Putamen (tissue), 1 donor: ENCODE measurements at regions not wholly inside any gene's neighbourhood (a gene's known extent, or its start where the extent isn't known, plus 50 kb on each side); places are given as distances from the start of the nearest gene placed in this dataset.
"Not testable (repeated sequence)": the region's sequence is repeated elsewhere in the genome, so short reads cannot be mapped to it uniquely, and the experiment has no call there.

Experiments used
- DNase-seq: peaks from one replicate; pipeline ENCODE4 v3.0.0-alpha.2; 2016; ENCODE audit warnings: low spot score

DNA sequence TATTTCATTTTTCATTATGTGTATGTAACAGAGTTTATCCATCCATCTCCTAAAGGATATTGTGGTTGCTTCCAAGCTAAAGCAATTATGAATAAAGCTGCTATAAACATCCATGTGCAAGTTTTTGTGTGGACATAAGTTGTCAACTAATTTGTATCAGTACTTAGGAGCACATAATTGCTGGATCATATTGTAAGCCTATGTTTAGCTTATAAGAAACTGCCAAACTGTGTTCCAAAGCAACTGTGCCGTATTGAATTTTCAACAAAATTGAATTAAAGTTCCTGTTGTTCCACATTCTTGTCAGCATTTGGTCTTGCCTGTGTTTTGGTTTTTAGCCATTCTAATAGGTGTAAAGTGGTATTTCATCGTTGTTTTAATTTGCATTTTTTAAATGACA lies 416.9 kb downstream of the SLC6A15 start:
- DNase-seq = no peak

DNA sequence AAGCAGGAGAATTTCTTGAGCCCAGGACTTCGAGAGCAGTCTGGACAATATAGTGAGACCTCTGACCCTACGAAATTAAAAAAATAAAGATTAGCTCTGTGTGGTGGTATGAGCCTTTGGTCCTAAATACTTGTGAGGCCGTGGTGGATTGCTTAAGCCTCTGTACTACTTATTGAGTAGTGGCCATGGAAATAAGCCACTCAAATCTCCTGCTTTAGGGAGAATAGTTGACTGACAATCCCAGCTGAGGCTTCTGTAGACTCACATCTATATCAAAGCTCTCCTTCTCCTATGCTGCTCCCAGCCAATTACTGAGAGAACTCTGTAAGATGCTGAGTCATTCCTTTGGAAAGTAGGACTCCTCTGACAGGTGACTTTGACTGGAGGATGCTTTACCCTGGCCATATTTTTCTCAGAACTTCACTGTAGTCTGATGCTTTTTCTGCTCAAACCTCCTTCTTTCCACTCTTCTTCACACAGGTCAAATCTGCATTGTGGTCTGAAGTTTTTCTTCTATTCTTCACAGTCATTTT lies 420.2 kb downstream of the SLC6A15 start:
- DNase-seq = no peak

DNA sequence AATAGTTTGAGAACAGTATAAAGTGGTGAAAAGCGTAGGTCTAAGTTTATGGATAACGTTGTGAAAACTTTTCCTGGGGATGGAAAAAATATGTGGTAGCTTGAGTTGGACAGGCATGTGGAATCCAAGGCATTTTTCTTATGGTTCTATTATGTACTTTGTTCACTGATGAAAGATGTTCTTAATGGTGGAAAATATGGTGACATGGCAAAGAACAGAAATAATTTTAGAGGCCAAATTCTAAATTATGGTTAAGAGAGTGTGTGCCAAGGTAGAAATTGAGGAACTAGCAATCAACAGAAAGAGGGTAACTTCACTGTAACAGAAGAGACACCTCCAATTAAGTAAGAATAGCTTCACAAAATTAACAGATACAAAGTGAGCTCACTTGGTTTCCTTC lies 427.8 kb downstream of the SLC6A15 start:
- DNase-seq = no peak

DNA sequence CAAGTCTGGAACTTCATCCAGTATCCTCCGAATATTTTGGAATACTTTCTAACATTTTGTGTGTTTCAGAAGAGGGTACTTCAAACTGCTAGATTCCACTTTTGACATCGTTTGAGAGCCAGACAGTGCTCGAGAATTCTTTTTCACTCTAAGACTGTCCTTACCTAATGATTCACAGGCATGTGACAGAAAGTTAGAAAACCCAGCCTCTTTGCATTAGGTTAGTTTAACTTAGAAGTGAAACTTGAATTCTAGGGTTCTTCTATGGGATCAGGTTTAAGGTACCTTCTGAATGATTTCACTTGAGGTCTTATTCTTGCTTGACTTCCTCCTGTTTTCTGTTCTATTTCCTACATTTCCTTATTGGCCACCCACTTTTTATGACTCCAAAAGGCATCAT lies 431.8 kb downstream of the SLC6A15 start:
- no peak for DNase-seq

DNA sequence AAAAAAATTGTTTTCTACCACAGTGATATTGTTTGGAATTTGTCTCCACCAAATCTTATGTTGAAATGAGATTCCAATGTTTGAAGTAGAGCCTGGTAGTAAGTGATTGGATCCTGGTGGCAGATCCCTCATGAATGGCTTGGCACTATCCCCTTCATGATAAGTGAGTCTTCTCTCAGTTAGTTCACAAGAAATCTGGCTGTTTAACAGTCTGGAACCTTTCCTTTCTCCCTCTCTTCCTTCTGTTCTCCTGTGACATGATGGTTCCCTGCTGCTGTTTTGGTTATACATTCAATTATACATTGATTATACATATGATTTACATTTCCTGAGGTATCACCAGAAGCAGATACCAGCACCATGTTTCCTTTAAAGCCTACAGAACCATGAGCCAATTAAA lies 442.2 kb downstream of the SLC6A15 start:
- DNase-seq = no peak

DNA sequence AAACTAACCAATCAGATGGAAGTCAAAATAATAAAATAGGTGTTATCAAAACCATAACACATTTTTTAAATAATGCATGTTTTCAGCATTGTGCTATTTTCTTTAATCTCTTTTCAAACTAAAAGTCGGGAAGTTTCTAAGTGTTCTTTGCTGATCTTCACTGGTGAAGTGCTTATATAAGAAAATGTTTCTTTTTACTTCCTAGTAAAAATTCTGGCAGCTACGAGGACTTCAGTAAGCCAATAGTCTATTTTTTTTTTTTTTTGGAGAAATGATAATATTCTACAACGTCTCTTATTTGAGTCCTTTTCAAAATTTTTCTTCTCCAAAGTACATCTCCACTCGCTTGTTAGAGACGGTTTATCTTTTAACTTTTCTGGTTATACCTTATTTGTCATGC lies 448.0 kb downstream of the SLC6A15 start:
- DNase-seq = no peak

DNA sequence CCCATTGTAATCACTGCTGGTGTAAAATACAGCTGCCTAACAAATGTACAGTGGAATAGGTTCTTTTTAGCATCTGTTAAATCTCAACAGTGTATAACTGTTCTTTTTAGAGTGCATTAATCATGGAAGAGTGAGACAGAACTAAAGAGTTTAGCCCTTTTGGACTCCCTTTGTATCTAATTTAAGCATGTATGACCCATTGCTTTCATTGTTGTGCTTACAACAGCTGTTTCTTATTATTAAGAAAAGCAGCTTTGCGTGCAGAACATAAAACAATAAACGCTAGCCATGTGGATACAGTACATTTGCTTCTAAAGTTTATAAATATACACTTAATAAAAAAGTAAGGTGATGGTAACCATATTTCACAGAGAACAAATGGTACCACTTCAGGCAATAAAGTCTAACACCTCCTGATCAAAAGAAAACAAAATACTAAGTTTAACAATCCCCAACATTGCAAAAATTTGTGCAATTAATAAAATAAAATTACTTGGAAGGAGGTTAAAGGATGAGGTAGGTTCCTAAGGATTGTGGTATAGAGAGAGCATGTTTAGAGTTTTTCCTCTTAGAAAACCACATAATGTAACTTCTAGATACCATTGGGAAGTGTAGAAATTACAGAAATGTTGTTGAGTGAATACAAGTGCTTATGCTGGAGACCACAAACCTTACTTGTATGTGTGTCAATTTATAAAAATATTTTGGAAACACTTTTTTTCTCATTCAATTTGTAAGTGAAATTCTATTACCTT lies 448.7 kb downstream of the SLC6A15 start:
- no peak for DNase-seq

DNA sequence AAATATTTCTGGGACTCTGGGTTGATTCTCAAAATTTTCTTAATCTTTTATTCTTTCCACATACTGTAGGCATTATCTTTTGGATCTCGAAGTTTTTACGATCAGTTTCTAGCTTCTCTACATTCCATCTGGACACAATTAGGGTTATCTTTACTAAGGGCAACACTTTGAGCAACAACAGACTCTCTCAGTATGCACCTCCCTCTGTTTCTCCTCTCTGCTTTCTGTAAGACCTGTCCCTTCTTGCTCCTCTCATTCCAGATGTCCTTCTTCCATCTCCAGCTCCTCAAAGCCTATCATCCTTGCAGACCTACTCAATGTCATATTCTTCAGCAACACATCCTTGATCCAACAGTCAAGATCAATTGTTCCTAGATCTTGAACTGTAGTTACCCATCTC lies 457.0 kb downstream of the SLC6A15 start:
- DNase-seq = no peak

DNA sequence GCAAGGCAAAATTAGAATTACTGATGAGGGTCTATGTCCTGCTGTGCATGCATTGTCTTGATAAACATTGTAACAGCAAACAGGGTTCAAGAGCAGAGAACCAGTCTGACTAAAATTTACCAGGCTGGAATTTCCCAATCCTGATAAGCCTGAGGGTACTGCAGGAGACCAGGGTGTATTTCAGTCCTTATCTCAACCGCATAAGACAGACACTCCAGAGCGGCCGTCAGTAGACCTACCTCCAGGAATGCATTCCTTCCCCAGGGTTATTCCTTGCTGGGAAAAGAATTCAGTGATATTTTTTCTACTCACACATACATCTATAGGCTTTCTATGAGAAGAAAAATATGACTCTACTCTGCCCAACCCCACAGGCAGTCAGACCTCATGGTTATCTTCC lies 466.1 kb downstream of the SLC6A15 start:
- not testable (repeated sequence) for DNase-seq

DNA sequence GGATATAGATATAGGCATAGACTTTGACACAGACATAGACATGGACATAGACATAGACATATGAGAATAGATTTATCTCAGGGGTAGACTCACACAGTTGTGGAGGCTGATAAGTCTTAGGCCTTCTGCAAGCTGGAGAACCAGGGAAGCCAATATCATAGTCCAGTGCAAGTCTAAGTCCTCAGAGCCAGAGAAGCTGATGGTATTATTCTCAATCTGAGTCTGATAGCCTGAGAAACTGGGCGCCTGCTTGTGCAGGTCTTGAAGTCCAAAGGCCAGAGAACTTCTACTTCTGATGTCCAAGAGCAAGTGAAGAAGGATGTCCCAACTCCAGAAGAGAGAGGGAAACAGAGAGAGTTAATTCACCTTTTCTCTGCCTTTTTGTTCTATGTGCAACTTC lies 476.5 kb downstream of the SLC6A15 start:
- DNase-seq = no peak

DNA sequence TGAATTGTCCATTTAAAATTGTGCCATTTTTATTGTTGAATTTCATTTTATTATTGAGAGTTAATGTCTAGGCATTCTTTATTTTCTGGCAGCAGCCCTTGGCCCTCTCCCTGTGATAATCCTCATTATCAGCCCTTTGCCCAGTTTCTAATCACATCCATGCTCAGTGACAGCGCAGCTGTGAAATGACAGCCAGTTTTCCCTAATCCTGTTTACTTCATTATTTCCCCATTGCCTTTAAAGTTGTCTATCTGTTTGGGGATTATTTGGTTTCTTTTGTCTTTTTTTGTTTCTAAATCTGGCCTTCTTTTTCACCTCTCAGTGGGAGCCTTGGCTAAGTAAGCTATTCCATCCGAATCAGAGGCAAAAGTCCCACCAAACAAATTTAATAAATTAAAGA lies 476.9 kb downstream of the SLC6A15 start:
- DNase-seq = no peak

DNA sequence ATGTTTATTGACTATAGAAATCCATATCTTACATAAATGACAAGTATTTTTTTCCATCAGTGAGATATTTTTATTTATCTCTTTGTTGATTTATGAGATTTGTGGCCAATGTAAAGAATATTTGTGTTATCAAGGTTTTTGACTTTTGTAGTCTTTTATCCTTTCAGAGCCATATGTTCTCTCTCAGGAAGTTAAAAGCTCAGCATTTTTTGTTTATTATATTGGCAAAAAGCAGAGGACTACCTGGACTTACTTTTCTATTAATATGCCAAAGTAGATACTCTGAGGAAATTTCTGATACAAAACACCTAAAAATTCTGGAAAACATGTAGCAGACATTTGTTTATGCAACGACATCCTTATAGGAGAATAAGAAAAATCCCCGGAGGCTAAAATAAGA lies 490.3 kb downstream of the SLC6A15 start:
- no peak for DNase-seq

DNA sequence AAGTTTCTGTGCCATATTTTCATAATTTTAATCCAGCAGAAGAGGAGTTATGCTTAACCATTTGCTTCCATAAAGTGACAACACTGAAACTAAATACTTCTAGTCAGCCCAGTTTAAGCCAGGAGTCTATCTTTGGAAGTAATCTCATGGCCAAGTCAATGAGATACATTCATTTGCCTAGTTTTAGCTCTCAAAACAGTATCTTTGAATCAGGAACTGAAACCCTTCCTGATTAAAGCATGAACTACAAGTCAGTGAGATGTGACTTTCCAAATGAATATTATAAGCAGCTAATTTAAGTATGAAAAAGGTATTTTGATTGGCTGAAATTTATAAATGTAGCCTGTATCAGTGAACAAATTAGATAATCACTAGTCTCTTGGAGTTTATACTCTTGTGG lies 491.5 kb downstream of the SLC6A15 start:
- DNase-seq = no peak

DNA sequence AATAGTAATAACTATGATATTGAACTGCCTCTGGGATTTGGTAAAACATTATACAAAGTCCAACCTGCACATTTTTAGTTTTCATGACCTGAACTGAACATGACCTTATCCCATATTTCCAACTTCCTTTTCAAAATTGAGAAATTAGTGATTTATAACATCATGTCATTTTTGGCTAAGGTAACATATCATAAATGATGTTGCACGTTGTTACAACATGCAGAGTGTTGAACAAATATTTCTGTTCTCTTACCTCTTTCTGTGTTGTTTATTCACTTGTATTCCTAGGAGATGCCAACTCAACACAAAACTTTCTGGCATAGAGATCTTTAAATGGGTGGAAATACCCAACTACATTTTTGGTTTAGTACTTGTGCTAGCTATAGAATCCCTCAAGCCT lies 496.0 kb downstream of the SLC6A15 start:
- no peak for DNase-seq

DNA sequence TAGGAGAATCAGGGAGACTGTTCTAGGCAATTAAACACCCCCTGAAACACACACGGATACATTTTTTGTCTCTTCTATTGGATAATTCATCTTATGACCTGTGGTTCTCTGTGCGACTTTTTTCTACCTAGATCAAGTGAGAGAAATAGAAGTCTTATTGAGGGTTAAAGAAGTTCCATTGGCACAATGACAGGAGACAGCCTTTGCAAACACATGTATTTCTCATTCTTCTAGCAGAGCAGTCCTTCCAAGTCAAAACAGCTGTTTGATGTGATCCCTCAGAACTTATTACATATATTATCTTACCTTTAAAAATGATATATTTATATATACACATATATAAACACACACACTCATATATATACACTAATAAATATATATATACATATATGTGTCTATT lies 496.7 kb downstream of the SLC6A15 start:
- DNase-seq = no peak

DNA sequence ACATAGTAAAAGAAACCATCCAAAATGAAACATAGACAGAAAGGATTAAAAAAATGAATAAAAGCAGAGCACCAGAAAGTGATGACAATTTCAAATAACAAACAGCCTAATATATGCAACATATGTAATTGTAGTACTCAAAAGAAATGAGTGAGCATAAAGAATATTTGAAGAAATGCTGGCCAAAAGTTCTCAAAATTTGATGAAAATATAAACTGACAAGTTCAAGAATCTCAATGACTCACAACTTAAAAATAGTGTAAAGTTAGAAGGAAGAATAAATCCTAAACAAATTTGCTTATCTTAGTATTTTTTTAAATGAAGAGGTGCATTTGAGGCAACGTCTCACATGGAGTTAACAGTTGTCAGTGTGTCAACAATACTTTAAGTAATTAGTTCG lies 498.9 kb downstream of the SLC6A15 start:
- DNase-seq = no peak

DNA sequence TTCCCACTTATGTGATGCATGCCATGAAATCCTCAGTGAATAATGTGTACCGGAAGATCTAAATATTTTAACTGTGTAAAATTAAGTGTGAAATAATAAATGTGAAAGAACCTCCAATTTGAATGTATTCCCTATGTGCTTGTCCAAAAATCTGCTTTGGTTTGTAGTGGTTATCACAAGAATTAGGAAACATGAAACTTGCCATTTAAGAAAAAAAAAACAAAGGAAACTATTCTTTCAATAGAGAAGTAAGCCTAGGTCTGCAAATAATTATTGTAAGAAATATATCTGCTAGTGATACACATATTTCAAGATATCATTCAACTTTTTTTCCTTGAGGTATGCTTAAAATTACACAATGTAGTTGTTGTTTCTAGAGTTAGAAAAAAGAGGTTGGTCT lies 500.4 kb downstream of the SLC6A15 start:
- no peak for DNase-seq

DNA sequence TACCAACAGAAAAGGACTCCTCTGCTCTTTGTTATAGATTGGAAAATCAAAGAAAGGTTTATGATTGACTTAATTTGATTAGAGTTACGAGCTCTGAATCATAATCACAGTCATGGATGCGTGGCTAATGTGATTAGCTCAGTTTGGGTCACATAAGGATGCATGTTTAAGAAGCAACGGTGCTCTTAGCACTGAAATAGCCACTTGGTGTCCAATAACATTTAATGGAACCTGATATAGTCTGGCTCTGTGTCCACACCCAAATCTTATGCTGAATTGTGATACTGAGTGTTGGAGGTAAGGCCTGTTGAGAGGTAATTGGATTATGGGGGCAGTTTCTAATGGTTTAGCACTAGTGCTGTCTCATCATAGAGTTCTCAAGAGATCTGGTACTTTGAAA lies 501.6 kb downstream of the SLC6A15 start:
- no peak for DNase-seq

DNA sequence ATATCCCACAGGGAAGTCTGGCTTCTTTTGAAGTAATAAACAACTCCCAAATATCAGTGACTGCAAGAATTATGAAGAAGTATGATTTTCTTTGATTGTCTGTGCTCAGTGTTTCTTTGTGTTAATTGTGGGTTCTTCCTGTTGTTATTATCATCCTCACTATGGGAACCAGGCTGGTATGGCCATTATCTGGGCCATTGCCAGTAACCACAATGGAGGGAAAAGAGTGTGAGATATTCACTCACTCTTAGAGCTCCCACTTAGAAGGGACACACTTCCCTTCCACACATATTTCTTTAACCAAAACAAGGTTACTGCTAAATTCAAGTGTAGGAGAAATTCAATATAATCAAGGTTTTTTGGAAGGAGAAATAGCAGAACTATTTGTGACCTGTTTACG lies 503.7 kb downstream of the SLC6A15 start:
- no peak for DNase-seq

DNA sequence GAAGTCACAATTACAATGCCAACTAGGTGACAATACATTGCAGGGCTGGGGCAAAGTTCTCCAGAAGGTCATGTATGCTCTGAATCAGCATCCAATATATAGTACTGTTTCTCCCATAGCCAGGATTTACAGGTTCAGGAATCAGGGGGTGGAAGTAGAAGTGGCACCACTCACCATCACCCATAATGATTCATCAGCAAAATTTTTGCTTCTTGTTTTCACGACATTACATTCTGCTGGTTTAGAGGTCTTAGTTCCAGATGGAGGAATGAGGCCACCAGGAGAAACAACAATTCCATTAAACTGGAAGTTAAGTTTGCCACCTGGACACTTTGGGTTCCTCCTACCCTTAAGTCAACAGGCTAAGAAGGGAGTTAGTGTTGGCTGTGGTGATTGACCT lies 505.9 kb downstream of the SLC6A15 start:
- not testable (repeated sequence) for DNase-seq

DNA sequence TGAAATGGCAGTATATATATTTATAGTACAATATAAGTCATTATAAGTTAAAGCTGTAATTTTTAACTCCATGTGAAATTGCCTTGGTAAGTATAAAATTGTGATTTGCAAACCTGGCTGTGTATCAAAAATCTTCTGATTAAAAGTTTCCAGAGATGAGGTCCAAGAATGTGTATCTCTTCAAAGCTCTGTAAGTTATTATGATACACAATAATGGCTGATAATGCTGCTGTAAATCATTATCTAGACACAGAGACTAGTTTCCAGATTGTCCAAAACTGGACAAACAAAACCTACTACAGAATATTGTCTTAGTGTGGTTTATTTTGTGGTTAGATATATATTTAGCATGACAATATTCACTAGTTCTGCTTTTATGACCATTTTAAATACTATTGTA lies 514.8 kb downstream of the SLC6A15 start:
- DNase-seq = no peak

DNA sequence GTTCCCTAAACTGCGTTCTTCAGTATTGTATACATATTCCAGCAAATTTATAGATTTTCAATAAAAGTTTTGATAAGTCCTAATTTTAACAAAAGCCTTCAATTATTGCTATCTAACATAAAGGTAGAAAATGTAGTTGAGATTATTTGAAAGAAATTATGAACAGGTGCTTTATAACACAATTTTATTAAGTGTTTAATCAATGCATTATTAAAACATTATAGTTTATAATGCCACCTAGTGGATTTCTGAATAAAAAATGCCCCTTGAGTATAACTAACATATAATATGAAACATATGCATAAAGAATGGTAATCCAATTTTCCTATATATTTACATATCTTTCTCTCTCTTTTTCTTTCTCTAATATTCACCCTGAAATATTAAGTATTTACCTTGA lies 515.3 kb downstream of the SLC6A15 start:
- no peak for DNase-seq

DNA sequence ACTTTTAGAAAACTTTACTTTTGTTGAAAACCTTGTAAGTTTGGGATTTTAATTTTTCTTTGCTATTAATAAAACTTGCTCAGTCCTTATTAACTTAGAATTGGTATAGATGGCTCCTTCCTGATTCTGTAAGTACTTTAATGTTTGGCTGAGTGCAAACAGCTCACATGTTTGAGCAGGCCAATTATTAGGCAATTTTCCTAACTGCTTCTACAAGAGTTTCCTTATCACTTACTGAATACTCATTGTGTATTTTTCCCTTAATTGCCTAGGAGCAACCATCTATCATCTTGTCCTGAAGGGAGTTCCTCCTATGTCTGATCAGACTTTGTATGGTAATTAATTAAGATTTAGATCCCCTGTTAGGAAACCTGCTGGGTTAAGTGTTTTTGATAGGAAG lies 521.4 kb downstream of the SLC6A15 start:
- not testable (repeated sequence) for DNase-seq

DNA sequence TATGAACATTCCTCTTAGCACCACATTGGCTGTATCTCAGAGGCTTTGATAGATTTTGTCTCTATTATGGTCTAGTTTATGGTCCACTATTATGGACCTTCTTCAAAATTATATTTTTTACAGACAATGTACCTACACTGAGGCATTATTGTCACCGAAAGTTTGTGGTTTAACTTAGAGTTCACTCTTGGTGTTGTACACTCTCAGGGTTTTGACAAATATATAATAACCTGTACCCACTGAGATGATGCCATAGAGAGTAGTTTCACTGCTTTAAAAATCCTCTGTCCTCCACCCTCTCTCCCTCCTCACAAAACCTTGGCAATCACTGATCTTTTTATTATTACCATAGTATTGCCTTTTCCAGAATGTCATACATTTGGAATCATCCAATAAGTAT lies 528.2 kb downstream of the SLC6A15 start:
- no peak for DNase-seq
